Colonic mucosa (tissue), 4 donors: ENCODE measurements at regions not wholly inside any gene's neighbourhood (a gene's known extent, or its start where the extent isn't known, plus 50 kb on each side); places are given as distances from the start of the nearest gene placed in this dataset.

ENCODE experiments used
- DNase-seq: peaks from one replicate; pipeline ENCODE4 v3.0.0-alpha.2; 2020
- H3K27ac ChIP-seq: fragments of 200-600 bp; one replicate; pipeline ENCODE4 v1.8.0; 2021
- H3K27me3 ChIP-seq: fragments of 200-600 bp; one replicate; pipeline ENCODE4 v1.8.0; 2021
- H3K36me3 ChIP-seq: fragments of 200-600 bp; one replicate; pipeline ENCODE4 v1.8.0; 2021
- H3K4me1 ChIP-seq: fragments of 200-600 bp; one replicate; pipeline ENCODE4 v1.8.0; 2021; ENCODE audit warnings: mild to moderate bottlenecking
- H3K4me3 ChIP-seq: fragments of 200-600 bp; one replicate; pipeline ENCODE4 v1.8.0; 2021
- H3K9ac ChIP-seq, 2 donors: one replicate each; pipeline ENCODE4 v1.7.0; 2013; ENCODE audit warnings: control low read depth in 2 of 2, low read depth in 2 of 2, low read length in 2 of 2
- H3K9me3 ChIP-seq: fragments of 200-600 bp; one replicate; pipeline ENCODE4 v1.8.0; 2021
- intact Hi-C: fragments of 100-400 bp; cut with DNase I; formaldehyde crosslinking; loops from one replicate; pipeline ENCODE4 v1.14.1; 2022
- TF ChIP-seq, protein P1 (sequence below): fragments of 200-600 bp; IDR thresholded peaks from one replicate; pipeline ENCODE4 v1.8.0; 2022; ENCODE audit warnings: antibody characterized with exemption, mild to moderate bottlenecking
- donor health status: healthy.
- donor health status: DM: no; HTN: no; CAD: no.
- donor health status: DM: no; HTN: no; CAD: no.

DNA sequence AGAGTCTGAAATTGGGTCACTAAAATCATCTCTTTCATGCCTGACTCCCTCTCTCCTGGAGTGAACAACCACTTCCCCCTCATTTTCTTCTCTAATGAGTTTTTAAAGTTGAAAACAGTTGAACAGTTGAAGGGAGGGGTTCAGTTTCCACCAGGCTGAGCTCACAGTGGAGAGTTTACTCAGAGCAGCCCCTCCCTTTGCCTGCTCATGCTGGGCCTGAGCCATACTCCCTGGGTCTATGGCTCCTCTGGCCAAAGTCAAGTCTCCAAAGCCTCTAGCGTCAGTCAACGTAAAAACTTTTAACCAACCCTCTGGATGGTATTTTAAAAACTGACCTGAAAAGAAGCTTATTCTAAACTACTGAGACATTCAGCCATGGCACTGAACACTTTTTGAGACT is 100.8 kb upstream of the RNPC3 start:
- Histone ChIP-seq H3K27me3 (no peaks in the 10 kb centered on the region), H3K4me1 (no peaks in the 10 kb centered on the region), H3K36me3 (no peaks in the 10 kb centered on the region), H3K9me3 (no peaks in the 10 kb centered on the region), H3K9ac (no peak overlapping the region), H3K4me3 (no peak overlapping the region), H3K27ac (no peak overlapping the region)
- DNase-seq = no peak
- intact Hi-C loops = no loop called here
- TF ChIP-seq, protein P1, sequence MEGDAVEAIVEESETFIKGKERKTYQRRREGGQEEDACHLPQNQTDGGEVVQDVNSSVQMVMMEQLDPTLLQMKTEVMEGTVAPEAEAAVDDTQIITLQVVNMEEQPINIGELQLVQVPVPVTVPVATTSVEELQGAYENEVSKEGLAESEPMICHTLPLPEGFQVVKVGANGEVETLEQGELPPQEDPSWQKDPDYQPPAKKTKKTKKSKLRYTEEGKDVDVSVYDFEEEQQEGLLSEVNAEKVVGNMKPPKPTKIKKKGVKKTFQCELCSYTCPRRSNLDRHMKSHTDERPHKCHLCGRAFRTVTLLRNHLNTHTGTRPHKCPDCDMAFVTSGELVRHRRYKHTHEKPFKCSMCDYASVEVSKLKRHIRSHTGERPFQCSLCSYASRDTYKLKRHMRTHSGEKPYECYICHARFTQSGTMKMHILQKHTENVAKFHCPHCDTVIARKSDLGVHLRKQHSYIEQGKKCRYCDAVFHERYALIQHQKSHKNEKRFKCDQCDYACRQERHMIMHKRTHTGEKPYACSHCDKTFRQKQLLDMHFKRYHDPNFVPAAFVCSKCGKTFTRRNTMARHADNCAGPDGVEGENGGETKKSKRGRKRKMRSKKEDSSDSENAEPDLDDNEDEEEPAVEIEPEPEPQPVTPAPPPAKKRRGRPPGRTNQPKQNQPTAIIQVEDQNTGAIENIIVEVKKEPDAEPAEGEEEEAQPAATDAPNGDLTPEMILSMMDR = no peak

DNA sequence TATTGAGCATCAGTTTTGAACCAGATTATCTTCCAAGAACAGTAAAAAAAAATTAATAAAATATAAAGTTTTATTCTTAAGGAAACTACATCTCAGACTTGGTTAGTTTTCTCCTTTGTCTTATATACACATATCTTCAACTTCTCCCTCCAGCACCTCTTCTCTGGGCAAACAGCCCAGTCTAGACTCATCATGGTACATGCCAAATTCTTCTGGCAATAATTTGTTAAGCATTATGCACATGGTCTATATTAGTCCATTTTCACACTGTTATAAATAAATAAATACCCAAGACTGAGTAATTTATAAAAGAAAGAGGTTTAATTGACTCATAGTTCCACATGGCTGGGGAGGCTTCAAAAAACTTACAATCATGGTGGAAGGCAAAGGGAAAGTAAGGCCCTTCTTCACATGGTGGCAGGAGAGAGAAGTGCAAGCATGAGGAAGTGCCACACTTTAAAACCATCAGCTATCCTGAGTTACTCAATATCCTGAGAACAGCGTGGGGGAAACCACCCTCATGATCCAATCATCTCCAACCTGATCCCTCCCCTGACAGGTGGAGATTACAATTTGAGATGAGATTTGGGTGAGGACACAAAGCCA is 108.7 kb upstream of the RNPC3 start:
- TF ChIP-seq, protein P1 = no peak
- intact Hi-C loops = no loop called here
- no peaks in the 10 kb centered on the region for H3K27me3 ChIP-seq
- H3K27ac ChIP-seq = no peak overlapping the region
- no peak overlapping the region for H3K9ac ChIP-seq
- H3K36me3 ChIP-seq = no peaks in the 10 kb centered on the region
- DNase-seq = no peak
- no peaks in the 10 kb centered on the region for H3K9me3 ChIP-seq
- no peak overlapping the region for H3K4me3 ChIP-seq
- no peaks in the 10 kb centered on the region for H3K4me1 ChIP-seq

DNA sequence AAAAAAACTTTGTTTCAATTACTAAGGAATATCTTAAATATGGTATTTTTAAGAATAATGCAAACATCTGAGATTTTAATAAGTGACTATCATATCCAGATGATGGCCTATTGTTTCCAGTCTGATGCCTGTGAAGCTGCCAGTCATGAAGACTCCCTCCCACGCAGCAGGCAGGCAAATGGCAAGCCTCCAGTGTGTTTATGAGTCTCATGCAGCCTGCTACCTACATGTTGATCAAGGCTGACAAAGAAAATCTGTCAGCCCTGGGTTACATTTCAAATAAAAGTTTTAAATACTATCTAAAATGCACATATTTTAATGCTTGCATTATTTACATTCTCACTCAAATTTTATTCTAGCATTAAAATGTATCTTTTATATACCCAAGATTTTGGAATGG is 137.6 kb upstream of the RNPC3 start:
- Histone ChIP-seq H3K9me3 (no peaks in the 10 kb centered on the region), H3K4me1 (no peaks in the 10 kb centered on the region), H3K27ac (no peak overlapping the region), H3K4me3 (no peak overlapping the region), H3K27me3 (no peaks in the 10 kb centered on the region), H3K9ac (no peak overlapping the region), H3K36me3 (no peaks in the 10 kb centered on the region)
- TF ChIP-seq, protein P1 = no peak
- intact Hi-C loops = no loop called here
- no peak for DNase-seq

DNA sequence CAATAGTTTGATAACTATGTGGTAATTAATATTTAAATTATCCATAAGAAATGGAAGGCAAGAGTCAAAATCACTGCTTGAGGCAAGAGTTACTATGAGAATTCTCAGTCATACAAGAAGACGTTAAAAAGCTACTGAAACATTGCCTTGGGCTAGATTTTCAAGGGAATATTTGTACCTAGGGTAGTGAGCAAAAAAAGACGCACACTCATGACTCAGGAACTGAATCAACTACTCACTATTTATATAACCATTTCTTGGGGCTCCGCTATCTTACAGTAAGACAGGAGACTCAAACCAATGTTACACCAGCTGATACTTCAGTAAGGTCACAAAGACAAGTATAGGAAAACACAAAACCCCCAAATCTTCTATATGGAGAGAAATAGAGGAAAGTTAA is 151.5 kb upstream of the RNPC3 start:
- H3K9ac ChIP-seq = no peak overlapping the region
- TF ChIP-seq, protein P1 = no peak
- intact Hi-C loops = no loop called here

DNA sequence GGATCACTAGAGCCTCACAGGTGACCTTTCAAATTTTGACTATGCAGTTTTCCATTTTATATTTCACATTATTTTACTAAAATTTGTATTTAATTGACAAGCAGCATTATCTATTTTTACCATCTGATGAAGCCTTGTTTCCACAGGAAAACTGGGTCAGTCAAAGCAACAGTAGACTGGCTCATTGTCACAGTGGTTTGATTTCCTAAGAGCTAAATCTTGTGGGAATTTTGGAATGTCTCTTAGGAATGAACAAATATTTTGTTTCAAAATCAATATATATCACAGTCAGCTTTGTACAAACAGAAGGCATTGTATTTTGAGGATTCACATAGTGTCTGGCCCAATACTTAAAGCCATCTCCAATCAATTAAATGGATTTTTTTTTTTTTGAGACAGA is 152.6 kb upstream of the RNPC3 start:
- no peak overlapping the region for H3K9ac ChIP-seq

More for the DNA sequence above, 151.5 kb upstream of the RNPC3 start:
- Histone ChIP-seq H3K27me3 (no peaks in the 10 kb centered on the region), H3K9me3 (no peaks in the 10 kb centered on the region), H3K4me3 (no peak overlapping the region), H3K36me3 (no peaks in the 10 kb centered on the region), H3K4me1 (no peaks in the 10 kb centered on the region), H3K27ac (no peak overlapping the region)
- DNase-seq = no peak

More for the DNA sequence above, 152.6 kb upstream of the RNPC3 start:
- Histone ChIP-seq H3K36me3 (no peaks in the 10 kb centered on the region), H3K27ac (no peak overlapping the region), H3K27me3 (no peaks in the 10 kb centered on the region), H3K4me1 (no peaks in the 10 kb centered on the region), H3K4me3 (no peak overlapping the region), H3K9me3 (no peaks in the 10 kb centered on the region)
- intact Hi-C loops = no loop called here
- DNase-seq = no peak
- TF ChIP-seq, protein P1 = no peak
